Uterus (tissue), 3 donors: ENCODE measurements at regions not wholly inside any gene's neighbourhood (a gene's known extent, or its start where the extent isn't known, plus 50 kb on each side); places are given as distances from the start of the nearest gene placed in this dataset.

Experiments
- DNase-seq, 2 donors: peaks; one replicate each; pipeline ENCODE4 v3.0.0-alpha.2; 2019 to 2020
- H3K27ac ChIP-seq, 2 donors: fragments of 200-600 bp; sonication (generic); 1 replicate in 1 of 2; 2 replicates in 1 of 2; pipeline ENCODE4 v1.5.1; 2016 to 2018
- H3K27me3 ChIP-seq, 2 donors: fragments of 200-600 bp; sonication (generic); one replicate each; pipeline ENCODE4 v1.5.1; 2018 to 2019; ENCODE audit warnings: control low read depth in 1 of 2
- H3K36me3 ChIP-seq, 2 donors: fragments of 200-600 bp; sonication (generic); one replicate each; pipeline ENCODE4 v1.5.1; 2019; ENCODE audit warnings: control low read depth in 1 of 2
- H3K4me1 ChIP-seq, 2 donors: fragments of 200-600 bp; sonication (generic); one replicate each; pipeline ENCODE4 v1.5.1; 2018 to 2019; ENCODE audit warnings: control low read depth in 1 of 2
- H3K4me3 ChIP-seq, 2 donors: fragments of 200-600 bp; sonication (generic); 1 replicate in 1 of 2; 2 replicates in 1 of 2; pipeline ENCODE4 v1.5.1; 2018 to 2019; ENCODE audit warnings: mild to moderate bottlenecking in 1 of 2
- H3K9me3 ChIP-seq, 2 donors: fragments of 200-600 bp; sonication (generic); one replicate each; pipeline ENCODE4 v1.5.1; 2019; ENCODE audit warnings: control low read depth in 1 of 2
- CTCF ChIP-seq, 4 experiments: fragments of 200-600 bp in 2 of 4; fragments of 450-650 bp in 2 of 4; sonication (generic) in 2 of 4; IDR thresholded peaks; one replicate each; pipeline ENCODE4 v1.5.1; 2016 to 2019; ENCODE audit warnings: antibody characterized with exemption in 4 of 4, mild to moderate bottlenecking in 2 of 4, moderate library complexity in 1 of 4
- POLR2A ChIP-seq, 2 donors: fragments of 450-650 bp; IDR thresholded peaks; one replicate each; pipeline ENCODE4 v1.6.1; 2016; ENCODE audit warnings: antibody characterized with exemption in 2 of 2, mild to moderate bottlenecking in 1 of 2, moderate library complexity in 1 of 2
- intact Hi-C: fragments of 100-400 bp; cut with DNase I; formaldehyde crosslinking; loops from one replicate; pipeline ENCODE4 v1.15.1; 2023; ENCODE audit warnings: low total_unique reads
- donor health status: DM: yes; HTN: yes; CAD: no.

- TF ChIP-seq CTCF (IDR thresholded peaks at IDR 0.05) (no peak), POLR2A (IDR thresholded peaks at IDR 0.05) (no peak)
- no peaks in the 10 kb centered on the region for H3K27me3 ChIP-seq
- no peak for DNase-seq
- no peak overlapping the region for H3K27ac ChIP-seq
- H3K4me3 ChIP-seq, result no peak overlapping the region
- intact Hi-C loops, result no loop called here
- no peaks in the 10 kb centered on the region for H3K36me3 ChIP-seq
- no peaks in the 10 kb centered on the region for H3K9me3 ChIP-seq
- H3K4me1 ChIP-seq, result no peaks in the 10 kb centered on the region
Observed at GRCh38 chrX:143206966-143207365, 181.2 kb downstream of the SPANXN4 start.

- intact Hi-C loops, result no loop called here
- Histone ChIP-seq H3K27me3 (no peaks in the 10 kb centered on the region), H3K36me3 (no peaks in the 10 kb centered on the region), H3K27ac (no peak overlapping the region), H3K4me3 (no peak overlapping the region), H3K9me3 (no peaks in the 10 kb centered on the region), H3K4me1 (no peaks in the 10 kb centered on the region)
- no peak for TF ChIP-seq POLR2A (IDR thresholded peaks at IDR 0.05)
- no peak for TF ChIP-seq CTCF (IDR thresholded peaks at IDR 0.05)
- DNase-seq, result no peak
Observed at GRCh38 chrX:143171703-143172102, 146.0 kb downstream of the SPANXN4 start.

GRCh38 chrX:143165778-143166177, 140.1 kb downstream of the SPANXN4 start:
- DNase-seq, result no peak
- H3K9me3 ChIP-seq, result no peaks in the 10 kb centered on the region
- H3K4me3 ChIP-seq, result no peak overlapping the region
- TF ChIP-seq POLR2A (IDR thresholded peaks at IDR 0.05), result no peak
- no peak for TF ChIP-seq CTCF (IDR thresholded peaks at IDR 0.05)
- no peaks in the 10 kb centered on the region for H3K36me3 ChIP-seq
- no peaks in the 10 kb centered on the region for H3K27me3 ChIP-seq
- no peaks in the 10 kb centered on the region for H3K4me1 ChIP-seq
- no peak overlapping the region for H3K27ac ChIP-seq
- intact Hi-C loops, result loop anchor here (10.0 kb wide), 1 partner anchor 659 kb away; no protein-coding TSS in a partner anchor

- no peaks in the 10 kb centered on the region for H3K4me1 ChIP-seq
- no peak overlapping the region for H3K4me3 ChIP-seq
- no peak overlapping the region for H3K27ac ChIP-seq
- TF ChIP-seq CTCF (IDR thresholded peaks at IDR 0.05) (no peak), POLR2A (IDR thresholded peaks at IDR 0.05) (no peak)
- intact Hi-C loops, result no loop called here
- H3K27me3 ChIP-seq, result no peaks in the 10 kb centered on the region
- DNase-seq, result no peak
- no peaks in the 10 kb centered on the region for H3K36me3 ChIP-seq
- no peaks in the 10 kb centered on the region for H3K9me3 ChIP-seq
Observed at GRCh38 chrX:143139681-143140080, 114.0 kb downstream of the SPANXN4 start.

- no peak for DNase-seq
- no peak for TF ChIP-seq POLR2A (IDR thresholded peaks at IDR 0.05)
- TF ChIP-seq CTCF (IDR thresholded peaks at IDR 0.05), result no peak
- H3K27ac ChIP-seq, result no peak overlapping the region
- intact Hi-C loops, result no loop called here
- no peak overlapping the region for H3K4me3 ChIP-seq
- no peaks in the 10 kb centered on the region for H3K4me1 ChIP-seq
- H3K27me3 ChIP-seq, result no peaks in the 10 kb centered on the region
- H3K9me3 ChIP-seq, result no peaks in the 10 kb centered on the region
- H3K36me3 ChIP-seq, result no peaks in the 10 kb centered on the region
Observed at GRCh38 chrX:143121477-143121876, 95.7 kb downstream of the SPANXN4 start.
